ENCODE measurements at regions not wholly inside any gene's neighbourhood (a gene's known extent, or its start where the extent isn't known, plus 50 kb on each side); places are given as distances from the start of the nearest gene placed in this dataset.

DNA sequence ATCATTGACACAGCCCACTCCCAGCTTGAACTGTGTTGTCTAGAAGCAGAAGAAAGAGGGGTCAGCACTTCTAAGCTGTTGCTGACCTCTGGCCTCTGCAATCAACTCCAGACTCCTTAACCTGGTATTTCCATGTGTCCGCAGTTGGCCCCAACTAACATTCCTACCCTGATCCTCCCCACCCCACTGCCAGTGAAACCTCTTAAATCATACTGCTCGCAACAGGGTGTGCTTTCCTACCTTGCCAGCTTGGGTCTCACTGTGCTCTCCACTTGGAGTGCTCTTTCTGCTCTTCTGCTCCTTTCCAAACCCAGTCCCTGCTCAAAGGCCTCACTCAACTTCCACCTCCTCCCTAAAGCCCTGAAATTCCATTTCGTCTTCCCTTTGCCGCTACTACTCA lies 52.3 kb upstream of the RPS6KA3 start:
- H3K4me1 ChIP-seq (ENCODE audit: control insufficient read depth, insufficient read depth, low read length): no peaks in the 10 kb centered on the region
- ChIA-PET CTCF (no interaction called here), POLR2A (no interaction called here)
- no peaks in the 10 kb centered on the region for H3K36me3 ChIP-seq (ENCODE audit: control insufficient read depth in 2 of 2, insufficient read depth in 1 of 2, low read length in 2 of 2)
- no peak for TF ChIP-seq ZNF433 (tag by site-specific recombination; IDR thresholded peaks at IDR 0.05; ENCODE audit: low read depth)
- TF ChIP-seq ZNF404 (tag by site-specific recombination; IDR thresholded peaks at IDR 0.05): no peak
- TF ChIP-seq ZNF157 (tag by site-specific recombination; IDR thresholded peaks at IDR 0.05): no peak
- no peak for TF ChIP-seq ZNF184 (tag by site-specific recombination; IDR thresholded peaks at IDR 0.05)
- no peak for TF ChIP-seq ZNF529 (tag by site-specific recombination; IDR thresholded peaks at IDR 0.05; ENCODE audit: insufficient replicate concordance)
- TF ChIP-seq ZNF146 (tag by site-specific recombination; IDR thresholded peaks at IDR 0.05): no peak
- no peak for TF ChIP-seq ZNF202 (tag by site-specific recombination; IDR thresholded peaks at IDR 0.05; ENCODE audit: borderline replicate concordance)
- no peak for TF ChIP-seq ZNF391 (tag by site-specific recombination; IDR thresholded peaks at IDR 0.05; ENCODE audit: borderline replicate concordance, low read depth)
- no peak for TF ChIP-seq ZEB2 (tag by site-specific recombination; IDR thresholded peaks at IDR 0.05)
- TF ChIP-seq, protein P1, sequence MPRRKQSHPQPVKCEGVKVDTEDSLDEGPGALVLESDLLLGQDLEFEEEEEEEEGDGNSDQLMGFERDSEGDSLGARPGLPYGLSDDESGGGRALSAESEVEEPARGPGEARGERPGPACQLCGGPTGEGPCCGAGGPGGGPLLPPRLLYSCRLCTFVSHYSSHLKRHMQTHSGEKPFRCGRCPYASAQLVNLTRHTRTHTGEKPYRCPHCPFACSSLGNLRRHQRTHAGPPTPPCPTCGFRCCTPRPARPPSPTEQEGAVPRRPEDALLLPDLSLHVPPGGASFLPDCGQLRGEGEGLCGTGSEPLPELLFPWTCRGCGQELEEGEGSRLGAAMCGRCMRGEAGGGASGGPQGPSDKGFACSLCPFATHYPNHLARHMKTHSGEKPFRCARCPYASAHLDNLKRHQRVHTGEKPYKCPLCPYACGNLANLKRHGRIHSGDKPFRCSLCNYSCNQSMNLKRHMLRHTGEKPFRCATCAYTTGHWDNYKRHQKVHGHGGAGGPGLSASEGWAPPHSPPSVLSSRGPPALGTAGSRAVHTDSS (tag by site-specific recombination; IDR thresholded peaks at IDR 0.05): no peak
- no peak overlapping the region for H3K27ac ChIP-seq (ENCODE audit: extremely low read depth, low read depth, low read length)
- H3K4me3 ChIP-seq (ENCODE audit: low read depth, low read length): no peak overlapping the region
- H3K9me3 ChIP-seq (ENCODE audit: control insufficient read depth, insufficient read depth, low read depth, low read length): no peaks in the 10 kb centered on the region

DNA sequence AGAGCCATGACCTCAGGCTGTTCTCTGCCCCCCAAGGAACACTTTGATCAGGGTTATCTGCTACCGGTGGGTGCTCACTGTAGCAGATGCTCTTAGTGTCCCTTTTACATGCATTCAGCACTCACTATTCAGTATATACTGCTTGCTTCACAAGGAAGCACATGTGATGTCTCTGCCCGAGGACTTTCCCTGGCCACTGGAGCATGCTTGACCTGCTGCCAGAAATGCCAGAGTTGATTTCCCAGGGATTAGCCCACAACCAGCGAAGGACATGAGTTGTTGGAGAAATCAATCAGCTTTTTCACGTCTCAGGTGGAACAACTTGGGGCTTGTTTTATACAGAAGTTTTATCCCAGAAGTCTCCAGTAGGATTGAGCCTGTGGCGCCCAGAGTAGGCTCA lies 51.2 kb upstream of the RPS6KA3 start:
- Histone ChIP-seq H3K36me3 (ENCODE audit: control insufficient read depth in 2 of 2, insufficient read depth in 1 of 2, low read length in 2 of 2) (no peaks in the 10 kb centered on the region), H3K4me3 (ENCODE audit: low read depth, low read length) (no peak overlapping the region), H3K4me1 (ENCODE audit: control insufficient read depth, insufficient read depth, low read length) (no peaks in the 10 kb centered on the region), H3K27ac (ENCODE audit: extremely low read depth, low read depth, low read length) (no peak overlapping the region), H3K9me3 (ENCODE audit: control insufficient read depth, insufficient read depth, low read depth, low read length) (no peaks in the 10 kb centered on the region)
- ChIA-PET POLR2A (no interaction called here), CTCF (interaction anchor here (0.6 to 1.3 kb wide), 2 partner anchors 9 to 1750 kb away, joined by 3 read pairs; no protein-coding TSS in a partner anchor)
- TF ChIP-seq FEZF1 (tag by site-specific recombination; IDR thresholded peaks at IDR 0.05) (no peak), ZFHX2 (tag by site-specific recombination; conservative IDR thresholded peaks at IDR 0.05) (no peak), HOXD13 (CRISPR knock-in tag; IDR thresholded peaks at IDR 0.05; ENCODE audit: borderline replicate concordance) (no peak), ZNF560 (tag by site-specific recombination; IDR thresholded peaks at IDR 0.05; ENCODE audit: borderline replicate concordance) (no peak), ZNF350 (tag by site-specific recombination; IDR thresholded peaks at IDR 0.05) (no peak), ZNF529 (tag by site-specific recombination; IDR thresholded peaks at IDR 0.05; ENCODE audit: insufficient replicate concordance) (no peak), ZNF658 (tag by site-specific recombination; IDR thresholded peaks at IDR 0.05) (no peak), ZNF791 (tag by site-specific recombination; IDR thresholded peaks at IDR 0.05) (no peak)
- TF ChIP-seq, protein P2, sequence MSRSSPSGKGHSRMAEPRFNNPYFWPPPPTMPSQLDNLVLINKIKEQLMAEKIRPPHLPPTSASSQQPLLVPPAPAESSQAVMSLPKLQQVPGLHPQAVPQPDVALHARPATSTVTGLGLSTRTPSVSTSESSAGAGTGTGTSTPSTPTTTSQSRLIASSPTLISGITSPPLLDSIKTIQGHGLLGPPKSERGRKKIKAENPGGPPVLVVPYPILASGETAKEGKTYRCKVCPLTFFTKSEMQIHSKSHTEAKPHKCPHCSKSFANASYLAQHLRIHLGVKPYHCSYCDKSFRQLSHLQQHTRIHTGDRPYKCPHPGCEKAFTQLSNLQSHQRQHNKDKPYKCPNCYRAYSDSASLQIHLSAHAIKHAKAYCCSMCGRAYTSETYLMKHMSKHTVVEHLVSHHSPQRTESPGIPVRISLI (tag by site-specific recombination; IDR thresholded peaks at IDR 0.05): no peak
